Stimulated activated CD8-positive, alpha-beta memory T cell treated with anti-CD3 and anti-CD28 coated beads, Interleukin-7, amount 100 ng/mL, for 24 hours (primary cell): ENCODE measurements at regions not wholly inside any gene's neighbourhood (a gene's known extent, or its start where the extent isn't known, plus 50 kb on each side); places are given as distances from the start of the nearest gene placed in this dataset.

ENCODE experiments used
- DNase-seq: peaks from one replicate; pipeline ENCODE4 v3.0.0-alpha.2; 2020; ENCODE audit warnings: low read depth

DNA sequence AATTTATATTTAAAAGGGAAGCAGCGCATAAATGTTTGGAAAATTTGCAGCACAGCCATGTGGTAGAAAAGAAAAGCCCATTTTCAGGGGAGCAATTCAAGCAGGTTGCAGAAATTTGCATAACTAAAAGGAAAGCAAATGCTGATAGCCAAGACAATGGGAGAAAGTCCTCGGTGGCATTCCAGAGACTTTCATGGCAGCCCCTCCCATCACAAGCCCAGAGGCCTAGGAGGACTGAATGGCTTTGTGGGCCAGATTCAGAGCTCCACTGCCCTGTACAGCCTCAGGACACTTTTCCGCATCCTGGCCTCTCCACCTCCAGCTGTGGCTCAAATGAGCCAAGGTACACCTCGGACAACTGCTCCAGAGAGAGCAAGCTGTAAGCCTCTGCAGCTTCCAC is 462.9 kb downstream of the CDK5RAP2 start:
- DNase-seq: no peak

DNA sequence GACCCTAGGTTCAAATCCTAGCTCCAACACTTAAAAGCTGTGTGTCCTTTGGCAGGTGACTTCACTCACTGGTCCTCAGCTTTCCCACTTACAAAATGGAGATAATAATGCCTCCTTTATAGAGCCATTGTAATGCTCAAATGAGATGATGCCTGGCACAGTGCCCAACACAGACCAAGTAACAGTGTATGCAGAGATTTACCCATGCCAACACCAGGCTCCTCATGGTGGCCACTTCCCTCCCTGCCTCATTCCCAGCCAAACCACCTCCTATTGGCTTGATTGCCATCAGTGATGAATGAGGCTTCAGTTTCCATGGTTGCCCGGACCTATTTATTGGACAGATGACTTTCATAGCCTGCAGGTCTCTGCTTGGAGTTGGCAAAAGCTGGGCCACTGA is 469.4 kb downstream of the CDK5RAP2 start:
- DNase-seq: no peak

DNA sequence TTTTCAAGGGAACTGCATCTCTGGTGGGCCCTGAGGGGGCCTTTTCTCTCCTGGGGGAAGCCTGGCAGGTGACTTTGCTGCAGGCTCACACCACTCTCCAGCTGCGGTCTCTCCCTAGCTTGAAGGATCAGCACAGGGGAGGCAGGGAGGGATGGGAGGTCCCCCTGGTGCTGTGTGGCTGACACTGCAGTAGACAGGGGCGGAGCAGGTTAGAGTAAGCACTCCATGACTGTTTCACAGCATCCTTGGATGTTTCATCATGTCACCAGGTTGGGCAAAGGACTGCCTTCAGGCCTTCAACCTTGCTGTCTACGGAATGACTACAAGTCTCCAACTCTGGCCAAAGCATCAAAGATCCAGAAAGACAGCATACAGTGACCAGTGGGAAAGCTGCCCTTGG is 470.7 kb downstream of the CDK5RAP2 start:
- DNase-seq: no peak

DNA sequence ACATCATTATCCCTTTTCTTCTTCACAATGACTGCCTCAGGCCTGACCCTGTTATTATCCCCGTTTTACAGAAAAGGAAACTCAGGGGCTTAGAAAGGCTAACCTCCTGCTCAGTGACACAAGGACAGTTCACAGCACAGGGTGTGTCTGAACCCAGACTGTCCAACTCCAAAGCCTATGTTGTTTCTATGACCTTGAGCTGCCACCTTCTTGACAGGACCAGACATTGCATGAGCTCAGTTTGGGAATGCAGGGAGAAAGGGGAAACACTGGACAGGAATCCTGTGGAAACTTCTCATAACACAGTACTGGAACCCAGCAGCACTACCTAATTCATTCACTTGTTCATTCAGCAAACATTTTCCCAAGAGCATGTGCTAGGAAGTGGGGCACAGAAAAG is 472.8 kb downstream of the CDK5RAP2 start:
- no peak for DNase-seq

DNA sequence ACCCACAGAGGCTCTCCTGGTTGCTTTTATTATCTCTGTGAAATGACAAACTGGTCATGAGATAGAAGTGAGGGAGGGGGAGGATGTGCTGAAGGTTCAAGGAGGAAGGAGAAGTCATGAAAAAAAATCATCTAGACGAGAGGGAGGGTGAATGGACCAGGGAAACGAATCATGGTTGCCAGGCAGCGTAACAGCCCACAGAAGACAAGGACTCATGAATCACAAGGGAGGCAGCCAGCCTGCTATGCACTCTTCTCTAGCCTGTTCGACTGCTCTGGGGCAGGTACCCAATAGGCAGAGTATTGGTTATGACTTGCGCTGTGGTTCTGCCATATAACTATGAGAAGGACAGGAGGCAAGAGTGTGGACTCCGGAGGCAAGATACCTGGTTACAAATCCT is 475.2 kb downstream of the CDK5RAP2 start:
- no peak for DNase-seq

DNA sequence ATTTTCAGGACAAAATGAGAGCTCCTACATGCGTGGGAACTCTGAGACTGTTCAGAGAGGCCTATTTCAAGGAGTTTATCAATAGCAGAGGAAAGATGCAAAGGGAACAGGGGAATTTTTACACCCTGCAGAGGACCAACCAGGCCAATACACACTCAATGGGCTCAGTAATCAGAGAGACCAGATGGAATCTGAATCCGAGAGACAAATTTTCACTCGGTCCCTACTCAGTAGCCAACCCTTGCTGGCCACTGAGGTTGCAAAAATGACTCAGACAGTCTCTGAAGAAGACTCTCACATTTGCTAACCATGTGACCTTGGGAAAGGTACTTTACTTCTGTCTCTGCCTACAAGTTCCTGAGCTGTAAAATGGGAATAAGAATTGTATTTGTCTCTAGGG is 479.4 kb downstream of the CDK5RAP2 start:
- no peak for DNase-seq

DNA sequence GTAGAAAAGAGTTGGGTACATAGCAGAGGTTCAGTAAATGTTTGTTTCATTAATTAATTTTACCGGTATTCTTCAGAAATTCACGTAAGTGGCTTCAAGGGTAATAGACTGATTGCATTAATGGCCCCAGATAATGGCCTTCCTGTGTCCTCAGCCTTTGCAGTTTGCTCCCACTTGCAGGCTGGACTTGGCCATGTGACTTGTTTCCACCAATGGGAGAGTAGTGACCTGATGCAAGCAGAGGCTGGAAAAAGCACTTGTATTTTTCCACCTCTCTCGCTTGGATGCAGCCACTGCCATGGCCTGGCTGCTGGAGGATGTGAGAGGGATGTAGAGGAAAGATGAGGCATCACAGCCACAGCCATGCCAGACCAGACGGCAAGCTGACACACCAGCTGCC is 480.9 kb downstream of the CDK5RAP2 start:
- DNase-seq: no peak

DNA sequence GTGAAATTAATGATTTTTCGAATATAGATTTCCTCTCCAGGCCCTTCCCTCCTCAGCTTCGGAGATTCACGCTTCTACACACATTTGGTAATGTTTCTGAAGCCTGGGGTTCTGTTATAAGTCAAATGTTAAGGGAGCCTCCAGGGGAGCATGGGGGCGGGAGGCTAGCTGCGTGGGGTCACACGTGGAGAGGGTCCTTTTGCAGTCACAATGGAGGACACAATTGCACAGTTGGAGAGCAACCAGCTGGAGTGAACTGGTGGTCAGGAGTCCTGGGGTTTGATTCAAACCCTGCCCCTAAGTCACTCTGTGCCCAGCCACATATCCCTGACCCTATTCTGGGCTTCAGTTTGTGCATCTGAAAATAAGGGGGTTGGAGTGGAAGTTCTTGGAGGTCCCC is 481.4 kb downstream of the CDK5RAP2 start:
- DNase-seq: no peak

DNA sequence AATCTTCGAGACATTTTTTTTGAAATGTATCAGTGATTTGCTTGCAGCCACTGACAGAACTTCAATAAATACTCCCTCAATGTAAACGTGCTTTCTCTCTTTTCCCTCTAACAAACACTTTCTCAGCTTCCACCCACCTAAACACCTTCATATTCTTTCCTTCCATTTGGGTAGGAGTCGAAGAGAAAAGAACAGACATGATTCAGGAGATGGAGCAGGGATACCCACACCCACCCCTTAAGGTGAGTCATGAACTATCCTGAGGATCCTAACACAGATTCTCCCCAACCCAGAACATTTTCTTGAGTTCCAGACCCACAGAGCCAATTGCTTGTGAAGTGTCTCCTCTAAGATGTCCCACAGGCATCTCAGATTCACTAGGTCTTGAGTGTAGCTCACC is 488.8 kb downstream of the CDK5RAP2 start:
- no peak for DNase-seq

DNA sequence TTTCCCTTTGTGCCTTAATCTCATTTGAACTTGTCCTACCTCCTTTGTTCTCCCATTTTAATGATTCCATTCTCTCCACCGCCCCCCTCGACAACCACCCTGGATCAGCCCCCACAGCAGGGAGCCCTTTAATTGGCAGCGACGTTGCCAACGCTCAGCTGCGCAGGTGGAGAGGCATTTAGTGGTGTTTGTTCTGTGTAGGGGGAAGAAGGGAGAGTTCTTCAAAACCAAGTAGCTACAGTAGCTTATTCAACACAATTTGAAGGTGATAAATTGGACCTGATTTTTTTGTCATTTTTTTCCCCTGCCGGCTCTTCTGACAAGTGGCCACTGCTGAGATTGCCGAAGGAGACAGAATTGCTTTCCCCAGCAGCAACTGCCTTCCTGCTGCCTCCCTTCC is 499.1 kb downstream of the CDK5RAP2 start:
- DNase-seq: no peak

DNA sequence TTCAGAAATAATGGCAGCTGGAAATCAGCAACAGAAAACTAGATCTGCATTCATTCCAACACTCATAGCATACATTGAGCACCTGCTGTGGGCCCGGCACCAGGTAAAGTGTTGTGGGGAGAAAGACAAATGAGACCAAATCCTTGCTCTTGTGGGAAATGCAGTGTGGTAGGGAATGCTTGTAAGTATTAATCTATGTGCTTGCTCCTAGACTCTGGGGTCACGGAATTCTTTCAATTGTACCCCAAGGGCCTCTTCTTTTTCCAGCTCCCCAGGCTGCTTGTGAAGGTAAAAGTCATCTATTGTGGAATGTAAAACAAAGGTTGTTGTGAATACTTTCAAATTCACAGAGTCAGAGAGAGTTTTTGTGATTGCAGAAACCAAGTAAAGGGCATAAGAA is 501.9 kb downstream of the CDK5RAP2 start:
- DNase-seq: no peak

DNA sequence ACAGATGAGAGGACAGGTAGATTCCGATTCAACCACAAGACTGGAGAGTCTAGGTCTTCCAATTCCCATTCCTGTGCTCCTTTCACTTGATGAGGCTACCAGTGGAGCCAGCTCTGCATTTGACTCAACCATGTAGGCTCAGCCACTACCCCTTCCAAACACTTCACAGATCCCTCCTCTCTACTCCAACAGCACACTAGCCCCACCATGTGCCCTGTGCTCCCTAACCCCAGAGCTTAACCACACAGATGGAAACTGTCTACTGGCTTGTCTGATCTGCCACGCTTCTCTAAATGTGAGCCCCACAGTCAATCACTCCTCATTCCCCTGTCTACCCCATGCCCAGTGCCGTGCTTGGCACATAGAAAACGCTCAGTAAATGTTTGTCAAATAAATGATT is 508.2 kb downstream of the CDK5RAP2 start:
- DNase-seq: no peak

DNA sequence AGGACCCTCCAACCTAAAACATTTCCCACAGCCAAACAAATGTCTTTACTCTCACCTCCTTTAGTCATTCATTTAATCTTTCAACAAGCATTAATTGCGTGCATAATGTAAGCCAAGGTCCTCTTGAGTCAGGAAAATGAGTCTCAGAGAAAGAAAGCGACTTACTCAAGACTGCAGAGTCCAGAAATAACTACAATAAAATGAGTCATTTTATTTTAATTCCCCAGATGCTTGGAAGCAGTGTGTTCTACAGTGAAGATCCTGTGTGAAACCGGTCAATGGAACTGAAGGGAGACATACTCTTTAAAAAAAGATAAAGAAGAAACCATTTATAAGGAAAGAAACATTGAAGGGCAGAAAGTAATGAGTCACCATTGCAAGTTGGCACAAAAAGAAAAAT is 513.7 kb downstream of the CDK5RAP2 start:
- DNase-seq: no peak

DNA sequence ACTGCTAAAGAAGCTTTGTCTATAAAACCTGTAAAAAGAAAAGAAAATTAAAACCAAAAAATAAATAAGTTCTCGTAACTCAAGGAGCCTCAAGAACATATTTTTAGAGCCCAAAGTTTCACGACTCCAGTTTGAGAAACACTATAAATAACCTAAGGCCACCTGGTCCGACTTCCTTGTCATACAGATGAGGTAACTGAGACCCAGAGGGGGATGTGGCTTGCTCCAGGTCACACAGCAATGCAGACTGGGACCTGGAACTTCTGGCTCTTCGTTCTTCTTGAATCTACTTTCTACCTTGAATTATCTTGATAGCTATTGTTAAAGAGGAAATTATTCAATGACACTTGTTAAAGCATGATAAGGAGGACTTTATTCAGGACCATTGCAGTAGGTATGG is 514.8 kb downstream of the CDK5RAP2 start:
- DNase-seq: no peak

DNA sequence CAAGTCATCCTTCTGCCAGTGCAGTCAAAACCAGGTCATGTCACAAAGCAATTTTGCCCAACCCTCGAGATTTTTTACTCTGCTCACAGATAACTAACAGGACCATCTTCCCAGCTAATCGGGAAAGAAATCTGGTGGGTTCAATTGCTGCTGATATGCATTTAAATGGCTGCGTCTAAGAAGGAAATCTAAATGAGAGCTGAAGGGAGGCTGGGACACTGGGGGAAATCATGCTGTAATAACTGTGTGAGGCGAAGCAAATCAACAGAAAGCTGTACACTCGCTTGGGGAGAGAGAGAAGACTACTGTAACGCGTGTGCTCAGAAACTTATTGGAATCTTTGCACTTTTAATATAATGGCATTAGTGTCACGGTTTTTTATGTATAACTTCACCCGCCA is 535.0 kb downstream of the CDK5RAP2 start:
- no peak for DNase-seq

DNA sequence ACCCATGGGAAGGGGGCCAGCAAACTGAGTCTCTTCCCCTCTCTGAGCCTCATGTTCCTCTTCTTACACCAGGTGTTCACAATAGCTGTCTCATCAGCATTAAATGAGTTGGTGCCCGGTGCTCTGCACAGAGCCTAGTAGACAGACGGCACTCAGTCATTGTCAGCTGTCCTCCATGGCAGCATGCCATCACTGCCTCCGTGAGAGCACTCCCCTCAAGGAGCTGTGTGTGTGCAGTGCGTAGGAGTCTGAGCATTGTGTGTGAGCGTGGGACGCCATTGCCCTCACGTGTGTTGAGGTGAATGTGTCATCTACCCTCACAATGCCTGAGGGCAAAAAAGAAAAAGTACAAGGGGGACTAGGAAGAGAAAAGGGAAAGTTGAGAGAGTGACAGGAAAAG is 536.5 kb downstream of the CDK5RAP2 start:
- DNase-seq: no peak

DNA sequence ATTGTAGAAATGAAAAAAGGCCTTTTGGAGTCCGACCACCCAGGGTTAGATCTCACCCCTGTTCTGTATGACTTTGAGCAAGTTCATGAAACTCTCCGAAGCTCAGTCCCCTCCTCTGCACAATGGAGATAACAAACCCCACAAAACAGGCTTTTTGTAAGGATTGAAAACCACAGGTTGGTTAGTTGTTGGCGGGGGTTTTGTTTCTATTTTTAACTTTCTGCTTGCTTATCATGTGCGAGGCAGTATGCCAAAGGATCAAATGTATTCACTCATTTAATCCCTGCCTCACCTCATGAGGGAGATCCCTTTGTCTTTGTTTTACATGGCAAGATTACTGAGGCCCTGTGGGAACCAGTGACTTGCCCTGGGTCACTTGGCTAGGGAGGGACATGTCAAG is 539.1 kb downstream of the CDK5RAP2 start:
- DNase-seq: no peak

DNA sequence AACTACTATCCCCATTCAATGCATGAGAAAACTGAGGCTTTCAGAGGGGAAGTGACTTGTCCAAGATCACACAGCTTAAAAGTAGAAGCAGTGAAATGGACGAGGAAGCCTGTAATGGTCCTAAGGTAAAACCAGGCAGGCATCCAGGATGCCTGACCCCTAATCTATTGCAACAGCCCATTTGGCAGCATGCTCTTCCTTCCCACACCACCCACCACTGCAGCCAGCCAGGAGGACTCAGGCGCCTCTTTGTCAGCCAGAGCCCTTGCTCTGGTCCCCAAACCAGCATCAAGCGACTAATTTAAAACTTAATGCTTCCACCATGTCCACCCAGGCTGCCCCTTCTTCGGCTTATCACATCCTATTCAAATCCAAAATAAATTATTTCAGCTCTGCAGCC is 541.6 kb downstream of the CDK5RAP2 start:
- no peak for DNase-seq

DNA sequence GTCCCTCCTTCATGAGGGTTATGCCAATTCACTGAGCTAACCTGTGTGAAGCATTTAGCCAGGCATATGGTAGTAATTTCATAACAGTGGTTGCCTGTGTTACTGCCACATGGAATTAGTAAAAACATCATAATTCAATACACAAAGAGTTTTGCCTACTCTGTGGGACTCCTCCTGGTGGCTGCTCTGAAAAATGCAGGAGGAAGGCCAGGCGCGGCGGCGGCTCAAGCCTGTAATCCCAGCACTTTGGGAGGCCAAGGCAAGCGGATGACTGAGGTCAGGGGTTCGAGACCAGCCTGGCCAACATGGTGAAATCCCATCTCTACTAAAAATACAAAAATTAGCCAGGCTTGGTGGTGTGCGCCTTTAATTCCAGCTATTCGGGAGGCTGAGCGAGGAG is 547.3 kb downstream of the CDK5RAP2 start:
- DNase-seq: no peak

DNA sequence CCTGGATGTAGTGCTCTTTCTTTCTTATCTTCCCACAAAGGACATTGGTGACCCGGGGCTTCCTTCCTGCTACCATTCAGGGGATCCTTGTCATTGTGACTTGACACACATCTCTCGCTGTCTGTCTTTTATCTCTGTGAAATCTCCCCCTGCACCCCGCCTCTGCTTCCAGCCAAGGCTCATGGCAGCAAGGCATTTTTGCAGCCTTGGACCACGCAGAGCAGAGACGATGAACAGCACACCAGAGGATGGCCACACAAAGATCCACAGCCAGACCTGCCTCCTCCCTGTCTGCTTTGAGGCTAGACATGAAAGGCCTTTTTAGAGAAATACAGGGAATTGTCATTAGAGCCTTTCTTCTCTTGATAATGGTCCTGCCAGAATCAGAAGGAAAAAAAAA is 549.1 kb downstream of the CDK5RAP2 start:
- DNase-seq: no peak

DNA sequence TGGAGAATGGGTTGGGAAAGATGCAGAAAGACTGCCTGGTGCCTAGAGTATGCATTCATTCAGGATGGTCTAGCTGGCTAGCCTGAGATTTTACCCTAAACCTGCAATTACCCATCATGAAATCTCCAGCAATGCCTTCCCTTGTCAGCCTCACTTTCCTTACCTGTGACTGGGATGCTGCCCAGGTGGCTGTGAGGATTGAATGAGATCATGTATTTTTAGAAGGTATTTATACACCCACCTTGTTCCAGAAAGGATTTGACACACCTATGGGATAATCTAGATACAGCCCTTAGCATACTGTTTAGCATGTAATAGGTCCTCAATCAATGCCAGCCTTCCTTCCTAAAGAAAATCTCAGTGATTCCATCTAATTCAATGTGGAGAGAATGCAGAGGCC is 561.4 kb downstream of the CDK5RAP2 start:
- DNase-seq: no peak

DNA sequence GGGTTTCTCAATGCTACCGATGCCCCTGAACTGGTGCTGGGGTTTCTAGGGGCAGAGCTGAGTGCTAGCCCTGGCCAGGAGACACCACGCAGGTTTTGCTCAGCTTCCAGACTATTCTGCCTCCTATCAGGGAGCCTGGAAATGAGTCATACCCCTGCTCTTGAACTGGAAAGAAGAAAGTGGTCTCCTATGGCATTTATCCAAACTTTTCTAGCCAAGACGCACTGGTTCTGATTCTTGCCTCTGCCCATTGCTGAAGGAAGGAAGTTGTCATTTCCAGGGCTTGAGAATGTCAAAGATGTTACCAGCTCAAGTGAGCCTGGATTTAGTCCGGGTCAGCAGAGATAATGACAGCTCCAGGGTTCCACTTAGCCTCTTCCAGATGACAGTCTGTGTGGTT is 561.9 kb downstream of the CDK5RAP2 start:
- no peak for DNase-seq

DNA sequence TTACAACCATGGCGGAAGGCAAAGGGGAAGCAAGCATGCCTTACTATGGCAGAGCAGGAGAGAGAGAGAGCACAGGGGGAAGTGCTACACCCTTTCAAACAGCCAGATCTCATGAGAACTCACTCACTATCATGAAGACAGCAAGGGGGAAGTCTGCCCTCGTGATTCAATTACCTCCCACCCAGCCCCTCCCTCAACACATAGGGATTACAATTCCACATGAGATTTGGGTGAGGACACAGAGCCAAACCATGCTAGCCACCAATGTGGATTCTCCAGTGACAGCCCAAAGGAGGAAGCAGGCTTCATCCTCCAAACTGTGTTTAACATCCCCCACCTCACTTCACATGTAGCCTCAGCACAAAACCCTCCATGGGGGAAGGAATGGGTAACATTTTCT is 563.7 kb downstream of the CDK5RAP2 start:
- DNase-seq: no peak

DNA sequence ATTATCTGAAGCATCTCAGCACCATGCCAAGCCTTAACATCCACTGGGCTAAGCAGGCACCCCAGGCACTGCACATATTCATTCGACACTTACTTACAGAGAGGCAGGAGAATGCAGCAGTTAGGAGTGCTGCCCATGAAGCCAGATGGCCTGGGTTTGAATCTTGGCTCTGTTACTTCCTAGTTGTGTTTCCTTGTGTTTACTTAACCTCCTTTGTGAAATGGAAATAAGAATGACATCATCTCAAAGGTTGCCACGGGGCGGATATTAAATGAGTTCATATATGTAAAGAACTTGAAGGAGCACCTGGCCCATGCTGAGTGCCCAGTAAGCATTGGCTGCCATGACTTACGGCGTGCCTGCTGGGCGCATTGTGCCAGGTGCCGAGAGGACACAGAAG is 565.2 kb downstream of the CDK5RAP2 start:
- DNase-seq: no peak

DNA sequence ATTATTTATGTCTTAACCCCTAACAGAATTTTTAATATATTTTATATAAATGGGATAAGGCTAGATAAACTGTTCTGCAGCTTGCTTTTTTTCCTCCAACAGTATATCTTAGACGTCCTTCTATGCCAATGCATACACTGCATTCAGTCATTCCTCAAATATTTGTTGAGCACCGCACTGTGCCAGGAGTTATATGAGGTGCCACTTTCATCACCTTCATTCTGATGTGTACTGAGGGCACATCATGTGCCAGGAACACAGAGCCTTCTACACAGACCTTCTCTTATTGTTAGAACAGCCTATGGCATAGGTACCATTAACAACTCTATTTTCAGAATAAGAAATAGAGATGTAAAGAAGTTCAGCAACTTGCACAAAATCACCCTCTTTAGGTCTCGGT is 570.1 kb downstream of the CDK5RAP2 start:
- DNase-seq: no peak

DNA sequence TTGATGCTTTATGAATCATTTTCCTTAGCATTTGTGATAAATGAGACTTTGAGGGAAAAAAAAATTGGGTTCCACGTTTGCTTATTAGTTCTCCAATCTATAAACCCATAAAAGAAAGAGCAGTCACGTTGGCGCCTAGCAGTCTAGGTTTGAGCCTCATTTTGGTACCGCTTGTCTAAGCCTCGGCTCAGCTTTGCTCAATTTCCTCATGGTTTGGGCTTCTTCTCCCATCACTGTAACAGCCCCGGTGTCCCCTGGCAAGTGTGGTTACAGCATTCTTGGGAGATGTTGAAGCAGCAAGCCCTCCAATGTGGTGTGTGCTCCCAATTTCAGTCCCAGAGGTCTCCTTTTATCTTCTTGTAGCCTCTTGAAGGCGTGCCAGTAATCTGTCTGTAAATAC is 578.4 kb downstream of the CDK5RAP2 start:
- DNase-seq: no peak
